ENCODE measurements at regions not wholly inside any gene's neighbourhood (a gene's known extent, or its start where the extent isn't known, plus 50 kb on each side); places are given as distances from the start of the nearest gene placed in this dataset.

- TF ChIP-seq ESRRA (CRISPR knock-in tag; IDR thresholded peaks at IDR 0.05; ENCODE audit: borderline replicate concordance) (no peak), GTF2I (CRISPR knock-in tag; conservative IDR thresholded peaks at IDR 0.05) (no peak), TP53 (CRISPR knock-in tag; IDR thresholded peaks at IDR 0.05) (no peak), JUN (CRISPR knock-in tag; IDR thresholded peaks at IDR 0.05) (no peak), ZNF396 (CRISPR knock-in tag; IDR thresholded peaks at IDR 0.05; ENCODE audit: borderline replicate concordance) (no peak), AR (CRISPR knock-in tag; IDR thresholded peaks at IDR 0.05) (no peak), NR3C1 (CRISPR knock-in tag; conservative IDR thresholded peaks at IDR 0.05; ENCODE audit: low read depth) (no peak), FOXP1 (CRISPR knock-in tag; IDR thresholded peaks at IDR 0.05; ENCODE audit: borderline replicate concordance) (no peak)
- POLR2A ChIA-PET, result no interaction called here
- no peaks in the 10 kb centered on the region; the same call in 1 of the 2 replicates for H3K27me3 Mint-ChIP-seq (ENCODE audit: low read depth)
- CTCF ChIA-PET, result no interaction called here
- ATAC-seq, result no peak
- H3K27ac Mint-ChIP-seq, result no peak overlapping the region
- H3K4me3 Mint-ChIP-seq, result no peak overlapping the region
- peaks cover 8% of the 10 kb centered on the region for H3K4me1 Mint-ChIP-seq
- H3K9me3 Mint-ChIP-seq, result peaks cover 69% of the 10 kb centered on the region
- peaks cover 14% of the 10 kb centered on the region for H3K36me3 Mint-ChIP-seq
- no peak for DNase-seq (ENCODE audit: low spot score)
These were observed 709.8 kb downstream of the METTL4 start for GRCh38 chr18:1861473-1861872.

- no peaks in the 10 kb centered on the region; the same call in 1 of the 2 replicates for H3K27me3 Mint-ChIP-seq (ENCODE audit: low read depth)
- no peak for ATAC-seq
- peaks cover 8% of the 10 kb centered on the region for H3K36me3 Mint-ChIP-seq
- H3K9me3 Mint-ChIP-seq, result peaks cover 48% of the 10 kb centered on the region
- TF ChIP-seq FOXJ3 (CRISPR knock-in tag; IDR thresholded peaks at IDR 0.05; ENCODE audit: borderline replicate concordance), result no peak
- TF ChIP-seq NR3C1 (CRISPR knock-in tag; conservative IDR thresholded peaks at IDR 0.05; ENCODE audit: low read depth), result no peak
- TF ChIP-seq ERG (CRISPR knock-in tag; IDR thresholded peaks at IDR 0.05), result no peak
- TF ChIP-seq CDX4 (CRISPR knock-in tag; IDR thresholded peaks at IDR 0.05; ENCODE audit: borderline replicate concordance), result no peak
- TF ChIP-seq AR (CRISPR knock-in tag; IDR thresholded peaks at IDR 0.05), result no peak
- no peak for TF ChIP-seq CREM (CRISPR knock-in tag; IDR thresholded peaks at IDR 0.05)
- TF ChIP-seq ZNF232 (CRISPR knock-in tag; IDR thresholded peaks at IDR 0.05), result no peak
- no peak for TF ChIP-seq ZNF532 (CRISPR knock-in tag; IDR thresholded peaks at IDR 0.05; ENCODE audit: borderline replicate concordance)
- TF ChIP-seq TP53 (CRISPR knock-in tag; IDR thresholded peaks at IDR 0.05), result no peak
- TF ChIP-seq KAT7 (CRISPR knock-in tag; IDR thresholded peaks at IDR 0.05; ENCODE audit: borderline replicate concordance), result no peak
- no peak for TF ChIP-seq USF2 (CRISPR knock-in tag; IDR thresholded peaks at IDR 0.05)
- no peak for TF ChIP-seq ZNF425 (CRISPR knock-in tag; conservative IDR thresholded peaks at IDR 0.05)
- TF ChIP-seq SMAD4 (CRISPR knock-in tag; IDR thresholded peaks at IDR 0.05), result no peak
- no peak for TF ChIP-seq CREB1 (CRISPR knock-in tag; IDR thresholded peaks at IDR 0.05)
- no peak for TF ChIP-seq GABPB1 (CRISPR knock-in tag; IDR thresholded peaks at IDR 0.05)
- H3K27ac Mint-ChIP-seq, result no peak overlapping the region
- no peak for DNase-seq (ENCODE audit: low spot score)
- ChIA-PET CTCF (no interaction called here), POLR2A (no interaction called here)
- H3K4me3 Mint-ChIP-seq, result no peak overlapping the region
- peaks cover 8% of the 10 kb centered on the region for H3K4me1 Mint-ChIP-seq
These were observed 705.4 kb downstream of the METTL4 start for GRCh38 chr18:1865869-1866268.

Measured in WTC11 (cell line).